Hepatocyte (in vitro differentiated cells): ENCODE measurements at regions not wholly inside any gene's neighbourhood (a gene's known extent, or its start where the extent isn't known, plus 50 kb on each side); places are given as distances from the start of the nearest gene placed in this dataset.

Experiments
- DNase-seq: peaks from one replicate; pipeline ENCODE4 v3.0.0-alpha.2; 2016; ENCODE audit warnings: low spot score
- H2AFZ ChIP-seq: fragments of 200-600 bp; sonication (generic); 2 replicates; pipeline ENCODE4 v1.6.0; 2016; ENCODE audit warnings: antibody characterized with exemption, mild to moderate bottlenecking
- H3K27ac ChIP-seq: fragments of 200-600 bp; sonication (generic); 2 replicates; pipeline ENCODE4 v1.5.1; 2016; ENCODE audit warnings: mild to moderate bottlenecking
- H3K27me3 ChIP-seq: fragments of 200-600 bp; sonication (generic); 2 replicates; pipeline ENCODE4 v1.6.1; 2016
- H3K36me3 ChIP-seq: fragments of 200-600 bp; sonication (generic); replicated peaks from 2 replicates; pipeline ENCODE4 v1.5.1; 2016; ENCODE audit warnings: low read depth; ENCODE audit not compliant: insufficient read depth
- H3K4me1 ChIP-seq: fragments of 200-600 bp; sonication (generic); 2 replicates; pipeline ENCODE4 v1.5.1; 2016; ENCODE audit warnings: mild to moderate bottlenecking, moderate library complexity; ENCODE audit not compliant: insufficient read depth
- H3K4me2 ChIP-seq: fragments of 200-600 bp; sonication (generic); 2 replicates; pipeline ENCODE4 v1.6.0; 2016
- H3K4me3 ChIP-seq: fragments of 200-600 bp; sonication (generic); 2 replicates; pipeline ENCODE4 v1.5.1; 2016; ENCODE audit warnings: mild to moderate bottlenecking
- H3K79me2 ChIP-seq: fragments of 200-600 bp; sonication (generic); 2 replicates; pipeline ENCODE4 v1.6.0; 2017; ENCODE audit warnings: mild to moderate bottlenecking
- H3K9me2 ChIP-seq: fragments of 200-600 bp; sonication (generic); replicated peaks from 2 replicates; pipeline ENCODE4 v1.6.0; 2017; ENCODE audit warnings: mild to moderate bottlenecking; ENCODE audit not compliant: insufficient read depth
- H3K9me3 ChIP-seq: fragments of 200-600 bp; sonication (generic); 2 replicates; pipeline ENCODE4 v1.5.1; 2016; ENCODE audit warnings: low read depth, mild to moderate bottlenecking
- H4K20me1 ChIP-seq: fragments of 200-600 bp; sonication (generic); 2 replicates; pipeline ENCODE4 v1.6.0; 2016; ENCODE audit warnings: mild to moderate bottlenecking; ENCODE audit not compliant: insufficient read depth, poor library complexity, severe bottlenecking
- CTCF ChIP-seq: fragments of 200-600 bp; sonication (generic); IDR thresholded peaks from 2 replicates; pipeline ENCODE4 v1.5.1; 2016; ENCODE audit warnings: antibody characterized with exemption, mild to moderate bottlenecking; ENCODE audit not compliant: poor library complexity
- EZH2 ChIP-seq: fragments of 200-600 bp; sonication (generic); IDR thresholded peaks from 2 replicates; pipeline ENCODE4 v1.6.1; 2016; ENCODE audit warnings: antibody characterized with exemption, mild to moderate bottlenecking, borderline replicate concordance
- EZH2phosphoT487 ChIP-seq: fragments of 200-600 bp; sonication (generic); IDR thresholded peaks from one replicate; pipeline ENCODE4 v1.6.1; 2018; ENCODE audit warnings: antibody characterized with exemption, mild to moderate bottlenecking, low read depth, moderate library complexity; ENCODE audit not compliant: unreplicated experiment, severe bottlenecking
- WGBS: methylation state at CpG from one replicate; pipeline ENCODE4 v1.1.6; 2016; ENCODE audit warnings: low lambda C conversion rate; ENCODE audit errors: missing lambda C conversion rate; 5-methylcytosine and 5-hydroxymethylcytosine counted together

DNA sequence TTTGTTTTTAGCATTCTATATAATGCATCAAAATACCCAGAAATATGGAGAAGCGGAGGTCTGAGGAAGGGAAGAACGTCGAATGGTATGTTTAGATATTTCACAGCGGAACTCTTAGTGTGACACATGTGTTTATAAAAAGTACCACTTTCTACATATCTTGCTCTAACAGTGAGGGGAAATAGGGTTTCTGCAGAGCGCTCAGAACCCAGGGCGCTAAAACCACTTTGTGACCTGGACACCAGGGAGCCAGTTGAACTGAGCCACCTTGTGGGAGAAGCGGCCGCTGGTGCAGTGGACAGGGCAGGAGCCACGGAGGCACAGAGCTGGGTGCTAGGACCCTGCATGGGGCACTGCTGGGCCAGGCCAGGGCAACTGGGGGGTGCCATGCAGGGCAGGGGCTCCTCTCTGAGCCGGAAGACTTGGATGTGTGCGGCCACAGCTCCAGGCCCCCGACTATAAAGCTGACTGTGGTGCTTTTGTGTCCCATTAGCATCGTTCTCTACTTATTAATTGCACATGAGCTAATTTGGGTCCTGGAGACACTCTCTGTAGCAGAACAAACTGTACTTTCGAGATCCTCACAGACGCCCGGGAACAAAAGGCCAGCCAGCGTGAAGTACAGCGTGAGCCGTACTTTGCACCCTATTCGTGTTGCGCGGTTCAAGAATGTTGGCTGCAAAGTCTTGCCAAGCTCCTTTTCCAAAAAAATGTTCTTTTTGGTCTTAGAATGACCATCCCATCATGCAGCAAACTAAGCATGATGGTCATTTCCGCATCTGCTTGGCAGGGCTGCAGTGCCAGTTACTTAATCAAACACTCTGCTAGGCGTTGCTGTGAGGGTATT, 151.9 kb upstream of the ALKAL2 start:
- Histone ChIP-seq H3K4me3 (no peak overlapping the region), H3K4me1 (no peaks in the 10 kb centered on the region), H3K9me2 (no peaks in the 10 kb centered on the region), H3K36me3 (no peaks in the 10 kb centered on the region), H3K27me3 (no peaks in the 10 kb centered on the region), H3K4me2 (no peak overlapping the region), H3K79me2 (no peaks in the 10 kb centered on the region), H2AFZ (no peak overlapping the region), H3K27ac (no peak overlapping the region), H3K9me3 (no peaks in the 10 kb centered on the region), H4K20me1 (no peaks in the 10 kb centered on the region)
- TF ChIP-seq EZH2phosphoT487 (no peak), EZH2 (no peak), CTCF (no peak)
- no peak for DNase-seq
- 94% methylated on average over 24 of the region's 24 CpGs for WGBS

- WGBS, result 58% methylated on average over 17 of the region's 17 CpGs
- no peaks in the 10 kb centered on the region for H3K79me2 ChIP-seq
- TF ChIP-seq EZH2, result no peak
- no peak for TF ChIP-seq CTCF
- no peak for TF ChIP-seq EZH2phosphoT487
Observed at GRCh38 chr2:439077-439476, 151.2 kb upstream of the ALKAL2 start.

GRCh38 chr2:437756-438393, 150.0 kb upstream of the ALKAL2 start:
- 68% methylated on average over 15 of the region's 15 CpGs for WGBS
- no peak overlapping the region for H2AFZ ChIP-seq
- H3K4me2 ChIP-seq, result no peak overlapping the region
- H3K9me3 ChIP-seq, result no peaks in the 10 kb centered on the region
- no peaks in the 10 kb centered on the region for H3K27me3 ChIP-seq
- no peaks in the 10 kb centered on the region for H3K4me1 ChIP-seq
- no peaks in the 10 kb centered on the region for H3K79me2 ChIP-seq
- TF ChIP-seq CTCF (no peak), EZH2 (no peak), EZH2phosphoT487 (no peak)
- H3K9me2 ChIP-seq, result no peaks in the 10 kb centered on the region
- H3K27ac ChIP-seq, result no peak overlapping the region
- H3K4me3 ChIP-seq, result no peak overlapping the region
- no peaks in the 10 kb centered on the region for H4K20me1 ChIP-seq
- DNase-seq, result no peak
- H3K36me3 ChIP-seq, result no peaks in the 10 kb centered on the region

More at GRCh38 chr2:439077-439476, 151.2 kb upstream of the ALKAL2 start:
- Histone ChIP-seq H3K9me2 (no peaks in the 10 kb centered on the region), H3K27ac (no peak overlapping the region), H3K9me3 (no peaks in the 10 kb centered on the region), H3K4me1 (no peaks in the 10 kb centered on the region), H3K36me3 (no peaks in the 10 kb centered on the region), H3K4me2 (no peak overlapping the region), H2AFZ (no peak overlapping the region), H4K20me1 (no peaks in the 10 kb centered on the region), H3K27me3 (no peaks in the 10 kb centered on the region), H3K4me3 (no peak overlapping the region)
- DNase-seq, result no peak
